ENCODE measurements at regions not wholly inside any gene's neighbourhood (a gene's known extent, or its start where the extent isn't known, plus 50 kb on each side); places are given as distances from the start of the nearest gene placed in this dataset.

DNA sequence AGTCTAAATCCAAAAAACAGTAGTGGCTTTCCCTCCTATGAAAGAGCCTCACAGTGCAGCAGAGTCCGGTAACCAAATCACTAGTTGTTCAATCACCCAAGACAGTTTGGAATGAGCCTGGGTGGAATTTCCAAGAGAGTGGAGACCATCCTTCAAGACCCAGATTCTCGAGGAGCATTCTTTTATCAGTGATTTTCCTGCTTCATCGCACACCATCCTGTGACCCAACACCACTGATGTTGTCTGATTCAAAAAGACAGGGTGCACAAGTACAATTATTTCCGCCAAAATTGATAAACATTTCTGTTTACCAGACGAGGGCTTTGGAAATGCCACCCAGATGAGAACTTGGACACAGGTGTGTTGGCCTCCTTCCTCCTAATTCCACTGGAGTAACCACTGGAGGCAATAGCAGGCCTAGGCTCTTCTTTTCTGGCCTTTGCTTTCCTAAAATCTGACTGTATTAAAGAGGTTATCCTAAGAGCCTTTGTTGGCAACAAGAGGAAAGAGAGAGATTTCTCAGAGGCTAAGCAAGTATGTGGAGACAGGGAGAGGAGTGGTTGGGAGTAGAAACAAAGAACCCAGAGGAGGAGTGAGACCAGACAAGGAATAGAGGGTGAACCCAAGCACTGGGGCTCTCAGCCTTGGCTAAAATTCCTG, 56.3 kb upstream of the S1PR3 start:
- no peak for DNase-seq

DNA sequence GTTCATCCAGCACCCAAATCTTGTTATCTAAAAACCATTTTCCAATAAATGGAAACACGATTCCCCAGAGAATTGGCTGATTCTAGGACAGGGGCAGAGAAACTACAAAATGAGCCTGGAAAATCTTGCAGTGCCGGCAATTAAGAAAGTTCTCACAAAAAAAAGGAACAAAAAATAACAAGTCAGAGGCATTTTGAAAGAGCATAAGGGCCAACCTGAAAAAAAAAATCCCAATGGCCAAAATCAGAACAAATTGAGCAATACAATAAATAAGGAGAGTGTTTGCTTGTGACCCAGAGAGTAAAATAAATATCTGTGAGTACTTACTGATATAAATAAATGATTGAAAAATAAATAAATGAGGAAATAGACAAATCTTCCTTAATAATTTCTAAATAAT, 55.1 kb upstream of the S1PR3 start:
- DNase-seq, result no peak

DNA sequence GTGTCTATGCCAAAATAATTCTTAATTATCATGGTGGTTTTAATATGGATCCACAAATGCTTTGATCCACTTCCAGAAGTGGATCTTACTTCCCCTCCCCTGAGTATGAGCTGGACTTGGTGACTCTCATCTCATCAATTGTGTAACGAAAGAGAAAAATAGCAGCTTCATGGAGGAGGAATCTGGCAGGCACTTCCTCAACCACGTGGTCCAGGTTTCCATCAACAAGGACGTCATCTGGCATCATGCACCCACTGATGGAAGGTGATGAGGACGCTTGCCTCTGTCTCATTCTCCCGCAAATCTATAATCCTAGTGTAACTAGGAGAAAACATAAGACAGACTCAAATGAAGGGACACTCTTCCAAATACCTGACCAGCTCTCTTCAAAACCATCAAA, 54.6 kb upstream of the S1PR3 start:
- DNase-seq, result no peak

DNA sequence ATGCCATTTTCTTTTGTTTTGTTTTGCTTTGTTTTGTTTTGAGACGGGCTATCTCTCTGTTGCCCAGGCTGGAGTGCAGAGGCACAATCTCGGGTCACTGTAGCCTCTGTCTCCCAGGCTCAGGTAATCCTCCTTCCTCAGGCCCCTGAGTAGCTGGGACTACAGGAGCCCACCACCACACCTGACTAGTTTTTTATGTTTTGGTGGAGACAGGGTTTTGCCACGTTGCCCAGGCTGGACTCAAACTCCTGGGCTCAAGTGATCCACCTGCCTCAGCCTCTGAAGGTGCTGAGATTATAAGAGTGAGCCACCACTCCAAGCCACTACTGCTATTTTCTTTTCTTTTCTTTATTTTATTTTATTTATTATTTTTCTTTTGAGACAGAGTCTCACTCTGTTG, 54.0 kb upstream of the S1PR3 start:
- no peak for DNase-seq

DNA sequence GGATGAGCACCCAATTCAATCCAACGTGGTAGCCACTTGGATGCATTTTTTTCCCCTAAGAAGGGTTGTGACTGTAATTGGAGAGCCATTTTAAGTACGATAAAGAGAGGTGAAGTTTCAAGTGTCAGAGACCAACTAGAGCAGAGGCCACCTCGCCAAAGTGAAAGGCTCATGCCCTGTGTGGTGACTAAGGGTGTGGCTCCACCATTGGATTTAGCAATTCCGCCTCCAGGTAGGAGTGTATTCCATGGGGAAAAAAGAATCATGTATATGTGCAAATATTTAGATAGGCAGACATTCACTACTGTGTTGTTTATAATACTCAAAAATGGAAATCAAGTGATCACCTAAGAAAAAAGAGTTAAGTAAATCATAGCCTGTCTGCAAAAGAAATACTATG, 53.1 kb upstream of the S1PR3 start:
- DNase-seq, result no peak
